Dedifferentiated amniotic fluid mesenchymal stem cell (primary cell): ENCODE measurements at regions not wholly inside any gene's neighbourhood (a gene's known extent, or its start where the extent isn't known, plus 50 kb on each side); places are given as distances from the start of the nearest gene placed in this dataset.

Source experiments
- DNase-seq: peaks from one replicate; pipeline ENCODE4 v3.0.0-alpha.2; 2016; ENCODE audit errors: extremely low spot score

DNA sequence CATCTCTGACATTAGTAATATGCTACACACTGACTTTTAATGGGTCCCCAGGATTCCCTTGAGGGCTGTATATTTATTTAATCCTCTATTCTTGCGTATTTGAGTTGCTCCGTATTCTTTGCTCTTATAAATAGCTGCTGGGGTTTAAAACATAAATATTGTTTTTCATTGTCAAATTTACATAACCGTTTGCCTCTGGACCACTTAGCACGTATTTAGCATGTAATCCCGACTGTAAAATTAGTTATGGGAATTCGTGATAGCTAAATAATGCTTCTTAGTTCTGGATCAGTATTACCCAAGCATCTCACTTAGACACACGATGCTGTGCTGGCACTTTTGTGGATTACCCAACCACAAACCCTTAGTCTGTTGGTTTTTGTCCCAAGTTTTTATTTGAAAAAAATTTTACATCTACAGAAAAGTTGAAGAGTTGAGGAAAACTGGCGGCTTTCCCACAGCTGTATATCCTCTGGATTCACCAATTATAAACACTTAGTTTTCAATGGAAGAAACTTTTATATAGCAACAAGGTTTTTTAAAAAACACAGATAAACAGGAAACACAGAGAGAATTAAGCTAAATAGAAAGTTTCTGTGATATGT, 296.8 kb upstream of the TPM1 start:
- no peak for DNase-seq

DNA sequence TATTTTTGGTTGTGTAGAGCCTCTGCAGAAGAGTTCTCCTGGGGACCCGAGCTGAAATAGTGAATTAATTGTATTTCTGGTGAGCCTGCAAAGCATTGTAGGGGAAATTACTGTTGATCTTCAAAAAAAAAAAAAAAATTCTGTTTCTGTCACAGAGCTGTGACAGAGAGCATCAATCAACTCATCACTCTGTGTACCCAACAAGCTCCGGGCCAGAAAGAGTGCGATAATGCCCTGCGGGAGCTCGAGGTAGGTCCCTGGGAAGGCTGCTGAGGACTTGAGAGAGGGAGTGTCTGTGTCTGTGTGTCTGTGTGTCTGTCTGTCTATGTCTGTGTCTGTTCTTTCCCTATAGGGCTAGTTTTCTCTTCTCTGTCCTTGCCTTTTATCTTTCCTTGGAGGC, 294.4 kb upstream of the TPM1 start:
- no peak for DNase-seq

DNA sequence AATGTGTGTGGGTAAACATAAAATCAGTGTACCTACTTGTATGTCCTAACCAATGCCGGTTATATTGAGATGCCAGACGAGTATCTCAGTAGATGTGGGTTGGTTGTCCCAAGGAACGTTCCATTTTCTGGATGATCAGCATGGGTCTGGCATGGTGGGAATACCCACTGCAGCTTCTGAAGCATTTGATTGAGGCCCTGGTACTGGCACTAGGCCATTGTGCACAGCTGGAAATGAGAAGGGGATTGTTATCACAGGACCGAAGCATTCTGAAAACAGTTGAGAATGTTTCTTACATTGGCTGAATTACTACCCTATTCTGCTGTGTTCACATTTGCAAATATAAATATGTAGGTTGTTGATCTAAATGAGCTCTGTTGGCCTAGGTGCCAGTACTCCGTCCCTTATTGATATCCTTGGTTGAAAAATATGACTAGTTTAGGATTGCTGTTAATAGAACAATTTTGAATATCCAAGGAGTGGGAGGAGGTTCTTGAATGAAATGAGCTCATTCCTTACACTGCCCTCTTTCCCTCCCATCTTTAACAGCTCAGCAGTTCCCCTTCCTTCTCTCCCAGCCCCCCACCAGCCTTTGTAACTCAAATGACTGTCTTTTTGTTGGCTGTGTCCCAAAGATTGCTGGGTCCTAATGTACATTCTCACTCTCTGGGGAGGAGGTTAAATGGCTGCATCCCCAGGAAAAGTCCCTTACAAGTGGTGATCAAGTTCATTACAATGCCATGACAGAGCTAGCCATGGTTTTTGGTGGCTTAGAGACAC, 293.3 kb upstream of the TPM1 start:
- DNase-seq = no peak

DNA sequence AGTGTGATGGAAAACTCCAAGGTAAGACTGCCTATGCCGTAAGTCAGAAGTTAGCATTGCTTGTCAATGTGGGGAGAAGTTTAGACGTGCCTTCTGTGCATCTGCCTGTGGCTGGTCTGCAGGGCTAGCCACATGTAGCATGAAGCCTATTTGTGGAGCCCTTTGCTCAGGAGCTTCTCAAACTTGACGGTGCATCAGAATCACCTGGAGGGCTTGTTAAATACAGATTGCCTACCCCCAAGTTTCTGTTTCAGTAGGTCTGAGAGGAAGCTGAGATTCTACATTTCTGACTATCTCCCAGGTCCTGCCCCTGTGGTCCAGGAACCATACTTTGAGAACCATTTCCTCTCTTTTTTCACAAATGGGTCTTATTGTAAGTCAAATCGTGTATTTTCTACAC, 292.1 kb upstream of the TPM1 start:
- no peak for DNase-seq

DNA sequence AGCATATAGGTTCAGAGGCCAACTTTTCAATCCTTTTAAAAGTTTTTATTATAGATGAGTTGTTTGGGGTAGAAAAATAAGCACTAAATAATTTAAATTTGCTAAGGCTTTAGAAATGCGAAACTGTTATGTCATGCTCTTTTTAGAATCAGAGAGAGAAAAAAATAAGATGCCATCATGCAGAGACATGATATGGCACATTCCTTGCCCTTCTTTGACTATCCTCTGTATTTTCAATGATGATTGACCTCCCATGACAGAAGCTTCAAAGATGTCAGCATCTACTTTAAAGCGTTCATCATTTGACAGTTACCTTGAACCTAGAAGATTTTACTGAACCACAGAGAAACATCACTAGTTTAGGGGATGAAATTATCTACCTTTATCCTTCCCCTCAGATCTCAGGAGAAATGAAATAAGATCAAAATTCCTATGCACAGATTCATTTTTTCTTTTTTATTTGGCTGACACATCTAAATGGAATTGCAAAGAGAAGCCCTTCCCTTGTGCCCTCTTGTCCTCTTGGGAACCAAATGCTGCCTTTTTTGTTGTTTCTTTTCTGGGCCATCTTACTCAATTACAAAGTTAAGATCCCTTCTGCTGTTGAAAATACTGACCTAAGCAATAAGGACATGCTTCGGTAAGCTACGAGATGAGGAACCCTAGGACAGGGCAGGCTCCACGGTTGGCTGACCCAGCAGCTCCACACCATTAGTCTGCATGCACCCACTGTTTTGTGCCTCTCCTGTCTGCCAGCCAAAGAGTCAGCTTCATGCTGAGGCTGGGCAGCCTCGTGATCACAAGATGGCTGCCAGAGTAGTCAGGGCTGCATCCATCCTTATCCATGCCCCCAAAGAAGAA, 289.7 kb upstream of the TPM1 start:
- peak; percentile 44 for DNase-seq

DNA sequence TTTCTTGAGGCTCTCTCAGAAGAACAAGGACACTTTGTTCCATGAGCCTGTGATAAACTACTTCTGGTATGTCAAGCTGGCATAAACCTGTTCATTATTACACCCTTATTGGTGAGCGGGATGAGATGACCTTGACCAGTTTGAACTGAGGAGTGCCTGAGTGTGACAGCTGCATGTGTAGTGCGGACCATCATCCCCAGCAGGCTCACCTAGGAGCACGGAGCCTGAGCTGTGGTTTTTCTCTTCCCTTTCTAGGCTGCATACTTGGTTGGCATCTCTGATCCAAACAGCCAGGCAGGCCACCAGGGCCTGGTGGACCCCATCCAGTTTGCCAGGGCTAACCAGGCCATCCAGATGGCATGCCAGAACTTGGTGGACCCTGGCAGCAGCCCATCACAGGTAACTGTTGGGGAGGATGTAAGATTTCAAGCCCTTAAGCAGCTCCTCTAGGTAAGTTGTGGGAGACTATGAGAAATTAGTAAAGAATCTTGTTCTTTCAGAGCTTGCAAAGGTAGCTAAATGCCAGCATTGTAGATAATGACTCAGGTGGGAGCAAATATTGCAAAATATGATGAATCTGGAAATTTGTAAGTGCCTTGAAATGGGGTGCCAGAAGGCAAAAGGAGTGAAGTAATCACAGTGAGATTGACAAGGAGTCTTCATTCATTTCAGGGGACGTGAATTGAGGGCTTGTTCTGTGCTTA, 288.9 kb upstream of the TPM1 start:
- DNase-seq = no peak

DNA sequence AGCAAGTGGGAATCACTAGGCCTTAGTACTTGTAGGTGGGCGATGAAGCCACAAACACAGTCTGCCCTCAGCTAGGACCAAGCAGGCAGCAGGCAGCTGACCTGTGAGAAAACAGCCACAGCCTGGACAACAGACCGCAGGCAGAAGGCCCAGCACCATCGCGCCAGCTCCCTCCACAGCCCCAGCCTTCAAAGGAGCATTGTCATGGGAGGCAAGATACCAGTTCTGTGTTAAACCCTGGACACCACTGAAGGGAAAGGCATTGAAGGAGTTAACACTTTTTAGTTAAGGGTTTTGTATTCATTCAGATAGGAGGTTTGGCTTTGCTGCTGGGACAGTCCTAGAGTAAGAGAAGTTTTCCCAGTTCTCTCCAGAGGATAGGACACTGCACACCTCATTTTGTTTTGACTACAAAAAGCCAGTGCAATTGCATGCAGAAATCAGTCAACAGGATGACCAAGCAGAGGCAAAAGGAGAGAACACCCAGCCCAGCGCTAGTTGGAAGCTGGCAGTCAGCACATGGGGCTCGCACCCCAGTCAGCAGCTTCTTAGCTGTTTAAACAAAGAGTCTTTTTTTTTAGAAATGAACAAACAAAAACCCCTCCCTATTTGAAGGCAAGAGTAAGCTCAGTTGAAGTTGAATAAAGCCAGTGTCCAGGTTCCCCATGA, 286.1 kb upstream of the TPM1 start:
- DNase-seq = no peak

DNA sequence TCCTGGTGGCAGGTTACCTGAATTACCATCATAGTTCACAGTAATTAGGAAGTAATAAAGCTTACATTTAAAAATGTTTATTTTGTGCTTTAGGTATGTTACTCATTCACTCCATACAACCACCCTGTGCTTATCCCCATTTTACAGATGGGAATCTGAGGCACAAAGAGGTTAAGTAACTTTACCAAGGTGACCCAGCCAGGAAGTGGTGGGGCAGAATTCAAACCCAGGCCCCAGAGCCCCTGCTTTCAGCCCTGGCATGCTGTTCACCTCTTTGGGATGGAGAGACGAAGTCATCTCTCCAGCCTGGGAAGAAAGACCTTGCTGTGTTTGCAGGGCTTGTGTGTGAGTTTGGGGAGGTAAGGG, 285.6 kb upstream of the TPM1 start:
- no peak for DNase-seq

DNA sequence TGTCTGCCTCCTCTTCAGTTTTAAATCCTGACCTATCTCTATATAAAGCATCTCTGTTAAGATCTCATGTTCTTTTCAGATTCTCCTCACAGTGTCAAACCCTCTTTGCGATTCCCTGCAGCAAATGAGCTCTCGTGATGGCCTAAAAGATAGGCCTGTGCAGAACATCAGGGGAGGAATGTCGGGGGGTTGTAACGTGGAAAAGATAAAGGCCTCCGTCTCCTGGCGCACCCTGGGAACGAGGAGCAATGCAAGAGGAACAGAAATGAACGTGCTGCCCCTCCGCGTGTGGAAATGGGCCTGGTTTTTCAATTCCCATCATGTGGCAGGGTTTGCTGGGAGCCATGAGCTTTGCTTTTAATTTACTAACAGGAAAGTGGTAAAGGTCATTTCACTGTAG, 285.0 kb upstream of the TPM1 start:
- DNase-seq = no peak

DNA sequence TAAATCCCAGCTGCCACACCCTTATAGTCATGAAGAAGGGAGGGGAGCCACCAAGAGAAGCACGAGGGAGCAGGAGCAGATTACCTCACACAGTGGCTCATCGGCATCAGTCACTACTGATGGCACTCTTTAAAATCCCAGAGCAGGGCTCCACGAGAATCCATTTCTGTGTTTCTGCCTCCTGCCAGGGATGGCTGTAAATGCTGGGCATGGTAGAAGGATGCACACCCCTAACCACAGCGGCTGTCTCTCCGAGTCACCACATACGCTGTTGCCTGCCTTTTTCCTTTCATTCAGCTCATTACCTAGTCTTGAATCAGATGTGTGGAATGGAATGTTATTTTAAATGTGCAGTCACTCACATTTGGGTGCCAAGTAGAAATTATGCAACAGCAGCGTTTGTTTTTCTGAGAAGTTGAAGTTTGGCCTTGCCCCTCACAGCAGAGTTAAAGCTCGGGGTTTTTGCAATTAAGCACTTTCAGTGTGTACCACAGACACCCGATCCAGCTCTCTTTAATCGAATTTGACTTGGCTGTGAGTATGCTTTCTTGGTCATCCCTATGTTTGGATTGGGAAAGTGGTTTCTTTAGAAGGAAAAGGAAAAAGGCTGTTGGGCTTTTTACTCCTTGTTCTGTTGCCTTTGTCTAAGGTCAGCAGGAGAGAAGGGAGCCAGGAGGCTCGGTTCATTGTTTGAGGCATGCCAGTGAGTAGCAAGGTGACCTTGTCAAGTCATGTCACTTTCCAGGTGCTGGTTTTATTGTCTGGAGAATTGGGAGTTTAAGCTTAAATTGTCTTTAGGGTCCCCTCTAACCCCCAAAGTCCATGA, 284.2 kb upstream of the TPM1 start:
- DNase-seq = peak; percentile 79

DNA sequence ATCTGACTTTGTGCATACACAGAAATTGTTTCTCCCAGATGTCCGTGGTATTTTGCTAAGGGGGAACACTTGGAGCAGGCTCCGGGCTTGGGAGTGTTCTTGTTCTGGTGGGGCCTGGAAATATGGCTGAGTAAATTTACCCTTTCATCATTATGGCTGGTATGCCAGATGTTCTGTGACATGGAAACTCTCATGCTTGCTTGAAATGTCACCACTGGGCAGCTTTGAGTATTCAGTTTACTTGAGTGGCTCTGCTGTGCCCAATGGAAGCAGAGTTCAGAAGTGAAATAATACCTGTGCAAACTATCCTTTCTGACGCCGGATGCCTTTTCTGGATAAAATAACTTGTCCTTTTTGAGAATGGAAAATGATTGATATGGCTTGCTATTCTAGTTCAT, 283.6 kb upstream of the TPM1 start:
- no peak for DNase-seq

DNA sequence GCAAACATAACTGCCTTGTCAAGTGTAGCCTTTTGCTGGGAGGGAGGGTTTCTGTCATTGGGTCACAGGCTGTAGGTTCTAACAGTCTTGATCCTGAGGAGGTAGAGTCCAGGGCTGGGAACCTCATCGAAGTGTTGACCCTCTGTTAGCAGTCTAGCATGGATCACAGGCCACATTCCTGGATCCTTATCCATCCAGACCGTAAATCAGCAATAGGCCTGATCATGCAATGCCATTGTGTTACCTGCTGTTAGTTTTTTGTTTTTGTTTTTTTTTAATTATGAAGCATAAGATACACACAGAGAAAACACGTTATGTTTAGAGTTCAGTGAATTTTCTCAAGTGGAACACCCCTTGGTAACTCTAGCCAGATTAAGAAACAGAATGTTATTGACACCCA, 282.0 kb upstream of the TPM1 start:
- DNase-seq = no peak

DNA sequence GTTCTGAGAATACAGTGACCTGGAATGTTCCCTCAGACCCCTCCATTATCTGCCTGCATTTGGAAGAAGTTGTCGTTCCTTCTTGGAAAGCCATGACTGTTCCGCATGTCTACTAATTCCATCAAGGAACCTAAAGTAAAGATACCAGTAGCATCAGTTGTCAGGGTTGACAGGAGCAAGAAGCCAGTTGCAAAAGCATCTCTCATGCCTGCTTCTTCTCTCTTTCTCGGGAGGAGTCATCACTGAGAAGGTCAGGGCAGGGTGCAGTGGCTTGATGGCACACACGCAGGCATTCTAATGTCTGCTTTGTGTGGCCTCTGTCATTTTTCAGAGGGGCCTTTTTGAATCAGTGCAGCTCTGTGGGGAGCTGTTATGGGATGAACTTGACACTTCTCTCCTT, 276.6 kb upstream of the TPM1 start:
- DNase-seq = no peak

DNA sequence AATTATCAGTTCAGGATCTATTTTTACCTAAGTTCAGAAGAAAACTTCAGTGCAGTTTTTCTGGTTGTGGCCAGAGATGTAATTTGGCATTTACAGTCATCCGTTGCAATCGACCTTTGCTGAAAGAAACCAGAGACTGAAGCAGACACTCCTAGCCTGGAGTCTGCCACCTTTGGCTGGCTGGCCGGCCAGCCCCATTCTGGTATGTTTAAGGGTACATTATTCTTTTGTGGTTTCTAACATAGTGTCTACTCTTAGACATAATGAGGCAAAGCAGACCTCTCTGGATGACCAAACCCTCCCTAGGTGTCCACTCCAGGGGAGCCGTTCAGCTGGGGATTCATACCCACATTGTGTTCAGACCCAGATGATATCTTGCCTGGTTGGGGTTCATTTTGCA, 275.9 kb upstream of the TPM1 start:
- no peak for DNase-seq

DNA sequence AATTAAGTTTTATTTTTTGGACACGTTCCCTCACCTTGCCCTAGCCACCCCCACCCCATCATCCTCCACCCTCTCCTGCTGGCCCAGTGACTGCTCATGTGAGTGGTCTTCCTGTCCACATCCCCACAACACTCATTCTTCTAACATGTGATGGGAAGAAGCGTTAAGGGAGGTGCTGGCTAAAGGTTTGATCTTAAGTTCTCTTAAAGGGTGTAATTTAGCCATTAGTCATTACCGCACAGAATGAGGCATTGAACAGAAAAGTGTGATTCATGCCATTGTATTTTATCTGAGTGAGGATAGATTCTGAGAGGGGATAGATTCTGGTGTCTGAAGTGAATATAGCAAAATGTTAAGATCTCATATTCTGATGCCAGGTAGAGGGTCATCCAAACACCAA, 272.9 kb upstream of the TPM1 start:
- DNase-seq = no peak

DNA sequence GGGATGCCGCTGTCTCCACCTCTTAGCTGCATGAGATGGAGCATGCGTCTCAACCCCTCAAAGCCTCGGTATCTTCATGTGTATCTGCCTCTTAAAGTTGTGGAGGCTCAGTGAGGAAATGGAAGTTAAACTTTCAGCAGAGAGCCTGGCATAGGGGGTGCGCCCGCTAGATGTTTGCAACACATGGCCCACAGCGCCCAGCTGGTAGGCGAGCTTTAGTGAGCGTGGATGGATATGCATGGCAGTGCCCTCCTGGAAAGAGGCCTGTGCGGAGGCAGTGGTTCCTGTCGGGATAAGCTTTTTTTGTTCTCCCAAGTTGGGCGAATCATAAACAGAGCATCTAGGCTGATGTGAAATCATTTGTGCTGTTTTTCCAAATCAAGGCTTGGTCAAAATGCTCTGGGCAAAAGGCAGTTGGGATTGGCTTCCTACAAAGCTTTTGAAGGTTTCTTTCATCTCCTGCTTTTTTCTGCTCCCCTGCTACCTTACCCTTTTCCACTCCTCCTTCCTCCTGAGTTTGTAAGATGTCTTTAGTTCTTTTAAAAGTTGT, 272.4 kb upstream of the TPM1 start:
- DNase-seq = no peak

DNA sequence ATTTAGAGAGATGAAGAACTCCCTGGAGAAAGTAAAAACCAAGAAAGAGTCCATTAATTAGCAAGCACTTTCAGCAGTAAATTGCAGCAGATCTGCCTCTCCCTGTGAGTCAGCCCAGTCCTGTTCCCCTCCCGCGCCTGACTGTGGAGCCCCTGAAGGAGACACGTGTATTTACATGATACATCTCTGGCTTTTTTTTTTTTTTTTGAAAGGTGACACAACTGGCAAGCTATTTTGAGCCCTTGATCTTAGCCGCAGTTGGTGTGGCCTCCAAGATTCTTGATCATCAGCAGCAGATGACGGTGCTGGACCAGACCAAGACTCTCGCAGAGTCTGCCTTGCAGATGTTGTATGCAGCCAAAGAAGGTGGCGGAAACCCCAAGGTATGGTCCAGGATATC, 271.8 kb upstream of the TPM1 start:
- peak; percentile 51 for DNase-seq

DNA sequence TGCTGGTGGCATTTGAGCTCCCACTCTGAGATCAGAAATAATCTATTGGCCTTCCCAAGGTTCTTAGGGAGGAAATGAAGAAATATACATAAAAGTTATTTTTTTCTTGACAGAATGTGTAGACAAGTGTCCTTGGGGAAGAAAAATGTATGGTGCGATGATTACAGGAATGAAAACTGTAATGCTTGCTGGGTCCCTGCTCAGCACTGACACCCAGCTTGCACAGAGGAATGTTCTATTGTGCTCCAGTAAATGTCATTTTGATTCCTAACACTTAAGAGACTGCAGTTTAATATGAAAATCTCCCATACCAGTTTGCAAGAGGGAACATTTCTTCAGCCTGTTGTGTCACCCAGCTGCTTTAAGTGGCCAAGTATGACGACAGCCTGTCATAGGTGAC, 271.3 kb upstream of the TPM1 start:
- DNase-seq = no peak

DNA sequence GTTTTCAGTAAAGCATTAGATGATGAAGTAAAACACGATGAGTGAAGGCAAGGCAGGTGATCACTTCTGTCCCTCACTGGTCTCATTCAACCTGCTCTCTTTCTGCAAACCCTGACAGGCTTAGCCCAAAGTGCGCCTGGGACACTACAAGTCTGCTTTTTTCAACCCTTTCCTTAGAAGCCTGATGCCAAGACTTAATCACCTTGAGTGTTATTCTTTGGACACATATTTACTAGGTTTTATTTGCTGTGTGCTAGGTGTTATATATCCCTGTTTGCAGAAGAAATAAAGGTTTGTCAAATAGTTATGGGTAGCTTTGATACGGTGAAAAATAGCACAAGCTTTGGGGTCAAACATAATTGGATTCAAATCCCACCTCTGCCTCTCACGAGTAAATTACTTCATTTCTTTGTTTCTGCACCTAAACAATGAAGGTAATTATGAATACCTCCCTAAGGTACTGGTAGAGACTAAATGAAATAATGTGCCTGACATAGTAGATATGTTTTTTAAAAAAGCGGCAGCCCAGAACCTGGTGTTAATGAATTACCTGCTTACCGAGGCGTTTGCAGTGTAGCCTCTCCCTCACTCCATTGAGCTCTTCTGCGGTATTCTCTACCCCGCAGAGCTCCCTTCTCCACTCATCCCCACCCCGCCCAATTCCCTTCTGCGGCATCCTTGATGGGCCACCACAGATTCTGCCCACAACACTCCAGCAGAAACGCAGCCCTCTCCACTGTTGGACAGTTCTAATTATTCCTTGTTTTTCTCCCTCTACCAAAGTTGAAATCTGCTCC, 269.0 kb upstream of the TPM1 start:
- no peak for DNase-seq

DNA sequence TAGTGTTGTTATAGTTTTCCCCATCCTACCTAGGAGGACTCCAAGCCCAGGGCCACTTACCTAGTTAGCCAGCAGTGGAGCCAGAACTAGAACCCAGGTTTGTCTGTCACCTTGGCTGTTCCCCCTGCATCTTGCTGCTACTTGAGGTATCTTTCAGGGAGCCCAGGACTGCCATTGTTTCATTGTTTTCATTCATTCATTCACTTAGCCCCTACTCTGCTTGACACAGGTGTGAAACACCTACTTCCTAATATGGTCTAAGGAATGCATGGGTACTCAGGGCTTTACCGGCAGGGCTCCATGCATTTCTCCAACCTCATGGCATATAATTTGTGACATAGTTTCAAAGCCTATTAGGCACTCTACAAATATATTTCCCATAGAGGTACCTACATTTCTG, 266.6 kb upstream of the TPM1 start:
- DNase-seq = no peak
